Upper lobe of left lung (tissue), 6 donors: ENCODE measurements at regions not wholly inside any gene's neighbourhood (a gene's known extent, or its start where the extent isn't known, plus 50 kb on each side); places are given as distances from the start of the nearest gene placed in this dataset.

Source experiments
- ATAC-seq, 2 donors: fragments of 200-7000 bp; cut with Tn5 transposase; one replicate each; pipeline ENCODE4 v1.9.1; 2022; ENCODE audit warnings: mild to moderate bottlenecking in 2 of 2, moderate library complexity in 2 of 2; ENCODE audit not compliant: low FRiP score in 2 of 2
- DNase-seq, 2 donors: peaks; one replicate each; pipeline ENCODE4 v3.0.0-alpha.2; 2019 to 2020
- H3K27ac ChIP-seq, 4 donors: fragments of 200-600 bp; sonication (generic); one replicate each; pipeline ENCODE4 v1.5.1; 2016 to 2019
- H3K27me3 ChIP-seq, 4 donors: fragments of 200-600 bp; sonication (generic); one replicate each; pipeline ENCODE4 v1.5.1; 2017 to 2019
- H3K36me3 ChIP-seq, 4 donors: fragments of 200-600 bp; sonication (generic); one replicate each; pipeline ENCODE4 v1.5.1; 2016 to 2019
- H3K4me1 ChIP-seq, 4 donors: fragments of 200-600 bp; sonication (generic); one replicate each; pipeline ENCODE4 v1.5.1; 2018 to 2019
- H3K4me3 ChIP-seq, 4 donors: fragments of 200-600 bp; sonication (generic); one replicate each; pipeline ENCODE4 v1.5.1; 2017 to 2019; ENCODE audit warnings: mild to moderate bottlenecking in 2 of 4, moderate library complexity in 1 of 4
- H3K9me3 ChIP-seq, 4 donors: fragments of 200-600 bp; sonication (generic); one replicate each; pipeline ENCODE4 v1.5.1; 2018 to 2019
- CTCF ChIP-seq, 6 experiments: fragments of 450-650 bp in 4 of 6; fragments of 200-600 bp in 2 of 6; sonication (generic) in 2 of 6; IDR thresholded peaks; one replicate each; pipeline ENCODE4 v1.5.1; 2016 to 2019; ENCODE audit warnings: antibody characterized with exemption in 6 of 6
- EP300 ChIP-seq, 4 donors: sonication (generic); formaldehyde crosslinking; IDR thresholded peaks; one replicate each; pipeline ENCODE4 v1.5.1; 2017; ENCODE audit warnings: antibody characterized with exemption in 4 of 4, control low read depth in 2 of 4
- POLR2A ChIP-seq, 4 donors: fragments of 450-650 bp; IDR thresholded peaks; one replicate each; pipeline ENCODE4 v1.5.1; 2016 to 2017; ENCODE audit warnings: antibody characterized with exemption in 4 of 4, mild to moderate bottlenecking in 2 of 4
- POLR2AphosphoS5 ChIP-seq, 2 donors: sonication (generic); formaldehyde crosslinking; IDR thresholded peaks; one replicate each; pipeline ENCODE4 v1.5.1; 2017; ENCODE audit warnings: antibody characterized with exemption in 2 of 2
- WGBS, 2 donors: methylation state at CpG; one replicate each; pipeline ENCODE4 v1.1.5; 2017 to 2018; 5-methylcytosine and 5-hydroxymethylcytosine counted together
- donor health status: DM: no; HTN: no; CAD: no; lungs with moderate emphysema.
- donor health status: DM: no; HTN: yes; CAD: no; lungs with severe emphysema.

GRCh38 chr14:95426116-95426475 is 90.4 kb downstream of the SYNE3 start:
- no peak overlapping the region for H3K4me3 ChIP-seq
- peaks cover 0 to 52% (median 7%) of the 10 kb centered on the region in 4 donors for H3K36me3 ChIP-seq
- 89 to 95% methylated on average over 6 of the region's 6 CpGs for WGBS, 2 donors
- TF ChIP-seq POLR2A (IDR thresholded peaks at IDR 0.05) (no peak), POLR2AphosphoS5 (IDR thresholded peaks at IDR 0.05) (no peak), CTCF (IDR thresholded peaks at IDR 0.05) (no peak), EP300 (IDR thresholded peaks at IDR 0.05) (no peak)
- H3K27me3 ChIP-seq, result no peaks in the 10 kb centered on the region
- no peak for DNase-seq
- no peak overlapping the region for H3K27ac ChIP-seq
- H3K4me1 ChIP-seq, result no peaks in the 10 kb centered on the region
- no peak for ATAC-seq
- H3K9me3 ChIP-seq, result no peaks in the 10 kb centered on the region

- DNase-seq (no peak), ATAC-seq (no peak)
- Histone ChIP-seq H3K9me3 (no peaks in the 10 kb centered on the region), H3K4me1 (no peaks in the 10 kb centered on the region), H3K36me3 (peaks cover 0 to 49% (median 7%) of the 10 kb centered on the region in 4 donors), H3K4me3 (no peak overlapping the region), H3K27me3 (no peaks in the 10 kb centered on the region), H3K27ac (no peak overlapping the region)
- no peak for TF ChIP-seq POLR2A (IDR thresholded peaks at IDR 0.05)
- TF ChIP-seq POLR2AphosphoS5 (IDR thresholded peaks at IDR 0.05), result no peak
- no peak for TF ChIP-seq EP300 (IDR thresholded peaks at IDR 0.05)
- no peak for TF ChIP-seq CTCF (IDR thresholded peaks at IDR 0.05)
- 94 to 97% methylated on average over 9 of the region's 9 CpGs for WGBS, 2 donors
These were observed 90.9 kb downstream of the SYNE3 start for GRCh38 chr14:95425369-95426115.

GRCh38 chr14:95424529-95424928 is 91.9 kb downstream of the SYNE3 start:
- no peak for TF ChIP-seq CTCF (IDR thresholded peaks at IDR 0.05)
- no peak for TF ChIP-seq POLR2A (IDR thresholded peaks at IDR 0.05)
- TF ChIP-seq POLR2AphosphoS5 (IDR thresholded peaks at IDR 0.05), result no peak
- no peak for TF ChIP-seq EP300 (IDR thresholded peaks at IDR 0.05)
- Histone ChIP-seq H3K4me3 (no peak overlapping the region), H3K4me1 (no peaks in the 10 kb centered on the region), H3K36me3 (peaks cover 0 to 54% (median 11%) of the 10 kb centered on the region in 4 donors), H3K27ac (peak overlapping the region in 1 of 4 donors; percentile 0), H3K27me3 (no peaks in the 10 kb centered on the region), H3K9me3 (no peaks in the 10 kb centered on the region)
- ATAC-seq (peak in 1 of 2 donors; percentile 23), DNase-seq (no peak)
- WGBS, 2 donors, result 81 to 93% methylated on average over 5 of the region's 5 CpGs

GRCh38 chr14:95421741-95422140 is 94.7 kb downstream of the SYNE3 start:
- no peak for ATAC-seq
- 93 to 98% methylated on average over 8 of the region's 8 CpGs for WGBS, 2 donors
- H3K9me3 ChIP-seq, result no peaks in the 10 kb centered on the region
- H3K36me3 ChIP-seq, result peaks cover 3 to 59% (median 19%) of the 10 kb centered on the region in 4 donors
- H3K4me3 ChIP-seq, result no peak overlapping the region
- H3K27ac ChIP-seq, result no peak overlapping the region
- H3K4me1 ChIP-seq, result no peaks in the 10 kb centered on the region
- H3K27me3 ChIP-seq, result no peaks in the 10 kb centered on the region
- TF ChIP-seq CTCF (IDR thresholded peaks at IDR 0.05) (no peak), EP300 (IDR thresholded peaks at IDR 0.05) (no peak), POLR2A (IDR thresholded peaks at IDR 0.05) (no peak), POLR2AphosphoS5 (IDR thresholded peaks at IDR 0.05) (no peak)
- DNase-seq, result no peak

- H3K4me3 ChIP-seq, result no peak overlapping the region
- 94 to 100% methylated on average over 2 to 3 of the region's 3 CpGs for WGBS, 2 donors
- H3K4me1 ChIP-seq, result no peaks in the 10 kb centered on the region
- no peaks in the 10 kb centered on the region for H3K27me3 ChIP-seq
- H3K27ac ChIP-seq, result no peak overlapping the region
- H3K36me3 ChIP-seq, result peaks cover 6 to 65% (median 25%) of the 10 kb centered on the region in 4 donors
- H3K9me3 ChIP-seq, result no peaks in the 10 kb centered on the region
- ATAC-seq (no peak), DNase-seq (no peak)
- no peak for TF ChIP-seq CTCF (IDR thresholded peaks at IDR 0.05)
These were observed 96.4 kb downstream of the SYNE3 start for GRCh38 chr14:95420060-95420459.
